Mesenchymal stem cell (in vitro differentiated cells and primary cell): ENCODE measurements at regions not wholly inside any gene's neighbourhood (a gene's known extent, or its start where the extent isn't known, plus 50 kb on each side); places are given as distances from the start of the nearest gene placed in this dataset.

Source experiments
- DNase-seq: peaks from one replicate; pipeline ENCODE4 v3.0.0-alpha.2; 2013
- H2AFZ ChIP-seq: one replicate; pipeline ENCODE4 v1.6.1; 2013; ENCODE audit warnings: low read depth, mild to moderate bottlenecking, control low read depth, inconsistent platforms, low read length, moderate library complexity
- H2AK5ac ChIP-seq: 2 replicates; pipeline ENCODE4 v1.6.1; 2013; ENCODE audit warnings: low read length, moderate library complexity, mild to moderate bottlenecking, inconsistent platforms; ENCODE audit not compliant: severe bottlenecking
- H2BK120ac ChIP-seq: one replicate; pipeline ENCODE4 v1.6.1; 2013; ENCODE audit warnings: low read depth, mild to moderate bottlenecking, inconsistent platforms, low read length, moderate library complexity
- H2BK12ac ChIP-seq, 2 experiments: one replicate each; pipeline ENCODE4 v1.6.1; 2013; ENCODE audit warnings: inconsistent platforms in 2 of 2, low read length in 2 of 2, mild to moderate bottlenecking in 2 of 2, moderate library complexity in 2 of 2, control low read depth in 1 of 2
- H2BK15ac ChIP-seq: one replicate; pipeline ENCODE4 v1.6.1; 2013; ENCODE audit warnings: mild to moderate bottlenecking, low read depth, inconsistent platforms; ENCODE audit not compliant: poor library complexity, severe bottlenecking
- H2BK5ac ChIP-seq: 2 replicates; pipeline ENCODE4 v1.6.1; 2013; ENCODE audit warnings: low read depth, mild to moderate bottlenecking, low read length, control low read depth, inconsistent platforms; ENCODE audit not compliant: poor library complexity, severe bottlenecking
- H3K14ac ChIP-seq, 2 experiments: one replicate each; pipeline ENCODE4 v1.6.1; 2013; ENCODE audit warnings: inconsistent platforms in 2 of 2, low read length in 2 of 2, control low read depth in 1 of 2, mild to moderate bottlenecking in 1 of 2, moderate library complexity in 1 of 2
- H3K18ac ChIP-seq, 2 experiments: one replicate each; pipeline ENCODE4 v1.6.1; 2013; ENCODE audit warnings: inconsistent platforms in 2 of 2, low read length in 2 of 2, control low read depth in 1 of 2, low read depth in 1 of 2, mild to moderate bottlenecking in 1 of 2
- H3K23ac ChIP-seq, 2 experiments: one replicate each; pipeline ENCODE4 v1.6.1; 2013; ENCODE audit warnings: inconsistent platforms in 2 of 2, low read length in 2 of 2, mild to moderate bottlenecking in 2 of 2, moderate library complexity in 2 of 2, control low read depth in 1 of 2
- H3K27ac ChIP-seq: 2 replicates; pipeline ENCODE4 v1.5.1; 2013; ENCODE audit warnings: mild to moderate bottlenecking, moderate library complexity, low read length, control low read depth, inconsistent platforms; ENCODE audit not compliant: poor library complexity, severe bottlenecking
- H3K27me3 ChIP-seq, 2 experiments: 2 replicates each; pipeline versions ENCODE4 v1.6.1 to v1.7.0; 2013; ENCODE audit warnings: low read length in 2 of 2, mild to moderate bottlenecking in 2 of 2, moderate library complexity in 2 of 2, control low read depth in 1 of 2, inconsistent platforms in 1 of 2; ENCODE audit not compliant: control insufficient read depth in 1 of 2, insufficient read depth in 1 of 2
- H3K36me3 ChIP-seq, 2 experiments: 2 replicates each; pipeline versions ENCODE4 v1.6.1 to v1.7.0; 2013; ENCODE audit warnings: low read length in 2 of 2, control low read depth in 1 of 2, inconsistent platforms in 1 of 2, low read depth in 1 of 2, mild to moderate bottlenecking in 1 of 2; ENCODE audit not compliant: insufficient read depth in 2 of 2, control insufficient read depth in 1 of 2
- H3K4ac ChIP-seq, 2 experiments: one replicate each; pipeline ENCODE4 v1.6.1; 2013; ENCODE audit warnings: inconsistent platforms in 2 of 2, low read length in 2 of 2, mild to moderate bottlenecking in 2 of 2, moderate library complexity in 2 of 2, control low read depth in 1 of 2, low read depth in 1 of 2
- H3K4me1 ChIP-seq: 2 replicates; pipeline ENCODE4 v1.6.1; 2013; ENCODE audit warnings: low read depth, low read length, control low read depth; ENCODE audit not compliant: control insufficient read depth, insufficient read depth
- H3K4me2 ChIP-seq: 2 replicates; pipeline ENCODE4 v1.6.1; 2013; ENCODE audit warnings: low read length, mild to moderate bottlenecking, inconsistent platforms; ENCODE audit not compliant: poor library complexity, severe bottlenecking
- H3K4me3 ChIP-seq, 2 experiments: 2 replicates each; pipeline versions ENCODE4 v1.5.1 to v1.7.0; 2013; ENCODE audit warnings: low read length in 2 of 2, mild to moderate bottlenecking in 2 of 2, control low read depth in 1 of 2, low read depth in 1 of 2; ENCODE audit not compliant: insufficient read depth in 1 of 2
- H3K79me1 ChIP-seq: replicated peaks from 2 replicates; pipeline ENCODE4 v1.6.1; 2013; ENCODE audit warnings: mild to moderate bottlenecking, control low read depth, low read length, inconsistent platforms; ENCODE audit not compliant: poor library complexity, severe bottlenecking
- H3K9ac ChIP-seq: 2 replicates; pipeline ENCODE4 v1.7.0; 2013; ENCODE audit warnings: mild to moderate bottlenecking, low read length, moderate library complexity
- H3K9me3 ChIP-seq: 2 replicates; pipeline ENCODE4 v1.7.0; 2013; ENCODE audit warnings: mild to moderate bottlenecking, low read length; ENCODE audit not compliant: control insufficient read depth
- H4K8ac ChIP-seq: one replicate; pipeline ENCODE4 v1.6.1; 2013; ENCODE audit warnings: inconsistent platforms, mild to moderate bottlenecking, low read length, moderate library complexity
- H4K91ac ChIP-seq: one replicate; pipeline ENCODE4 v1.6.1; 2013; ENCODE audit warnings: mild to moderate bottlenecking, low read length, inconsistent platforms
- WGBS: methylation state at CpG from one replicate; pipeline ENCODE4 v1.1.7; 2013; ENCODE audit warnings: mixed read lengths; 5-methylcytosine and 5-hydroxymethylcytosine counted together

GRCh38 chr2:196380098-196380497 is 208.7 kb upstream of the STK17B start:
- Histone ChIP-seq H2AK5ac (no peak overlapping the region), H3K36me3 (no peaks in the 10 kb centered on the region), H3K4me2 (no peak overlapping the region), H3K9ac (no peak overlapping the region), H3K18ac (no peak overlapping the region), H2BK15ac (no peak overlapping the region), H3K23ac (no peak overlapping the region), H3K4me3 (no peak overlapping the region), H3K27ac (no peak overlapping the region), H2BK120ac (no peak overlapping the region), H2BK12ac (no peak overlapping the region), H3K27me3 (no peaks in the 10 kb centered on the region), H4K91ac (no peak overlapping the region), H2AFZ (peak overlapping the region; percentile 18), H4K8ac (no peak overlapping the region), H3K14ac (no peak overlapping the region), H3K4ac (no peak overlapping the region), H3K9me3 (no peaks in the 10 kb centered on the region), H3K79me1 (no peaks in the 10 kb centered on the region), H3K4me1 (no peaks in the 10 kb centered on the region), H2BK5ac (no peak overlapping the region)
- 88% methylated on average over 1 of the region's 1 CpG for WGBS
- DNase-seq, result no peak

GRCh38 chr2:196380575-196380974 is 209.2 kb upstream of the STK17B start:
- WGBS, result 68% methylated on average over 3 of the region's 3 CpGs
- H3K9ac ChIP-seq, result no peak overlapping the region

GRCh38 chr2:196381464-196381863 is 210.1 kb upstream of the STK17B start:
- Histone ChIP-seq H2BK15ac (no peak overlapping the region), H3K4me3 (no peak overlapping the region), H2BK12ac (no peak overlapping the region), H4K91ac (no peak overlapping the region), H3K27me3 (no peaks in the 10 kb centered on the region), H3K4ac (no peak overlapping the region), H2BK120ac (no peak overlapping the region), H3K9me3 (no peaks in the 10 kb centered on the region), H3K27ac (no peak overlapping the region), H3K9ac (no peak overlapping the region), H3K23ac (no peak overlapping the region), H3K18ac (no peak overlapping the region), H2AFZ (no peak overlapping the region), H2BK5ac (no peak overlapping the region), H2AK5ac (no peak overlapping the region), H4K8ac (no peak overlapping the region), H3K4me1 (no peaks in the 10 kb centered on the region), H3K4me2 (no peak overlapping the region), H3K36me3 (no peaks in the 10 kb centered on the region), H3K79me1 (no peaks in the 10 kb centered on the region), H3K14ac (no peak overlapping the region)
- no peak for DNase-seq
- WGBS, result 70% methylated on average over 1 of the region's 3 CpGs

More at GRCh38 chr2:196380575-196380974, 209.2 kb upstream of the STK17B start:
- no peak overlapping the region for H2AFZ ChIP-seq
- no peaks in the 10 kb centered on the region for H3K27me3 ChIP-seq
- H2BK12ac ChIP-seq, result no peak overlapping the region
- no peak overlapping the region for H3K4me2 ChIP-seq
- H3K27ac ChIP-seq, result no peak overlapping the region
- no peak overlapping the region for H2BK5ac ChIP-seq
- H2BK120ac ChIP-seq, result no peak overlapping the region
- no peak overlapping the region for H4K8ac ChIP-seq
- no peaks in the 10 kb centered on the region for H3K36me3 ChIP-seq
- H2AK5ac ChIP-seq, result no peak overlapping the region
- no peak overlapping the region for H3K14ac ChIP-seq
- H3K23ac ChIP-seq, result no peak overlapping the region
- H3K4me3 ChIP-seq, result no peak overlapping the region
- H3K9me3 ChIP-seq, result no peaks in the 10 kb centered on the region
- DNase-seq, result no peak
- no peak overlapping the region for H3K4ac ChIP-seq
- no peak overlapping the region for H2BK15ac ChIP-seq
- H3K18ac ChIP-seq, result peak overlapping the region in 1 of 2 experiments; percentile 12
- no peaks in the 10 kb centered on the region for H3K4me1 ChIP-seq
- no peaks in the 10 kb centered on the region for H3K79me1 ChIP-seq
- no peak overlapping the region for H4K91ac ChIP-seq

GRCh38 chr2:196383799-196384198 is 212.4 kb upstream of the STK17B start:
- Histone ChIP-seq H3K4me1 (no peaks in the 10 kb centered on the region), H2BK5ac (no peak overlapping the region), H2AK5ac (no peak overlapping the region), H3K23ac (no peak overlapping the region), H3K9me3 (no peaks in the 10 kb centered on the region), H2BK15ac (no peak overlapping the region), H3K4me3 (no peak overlapping the region), H2AFZ (no peak overlapping the region), H3K79me1 (no peaks in the 10 kb centered on the region), H4K8ac (no peak overlapping the region), H2BK12ac (no peak overlapping the region), H3K36me3 (no peaks in the 10 kb centered on the region), H3K4me2 (no peak overlapping the region), H3K27ac (no peak overlapping the region), H3K14ac (no peak overlapping the region), H4K91ac (no peak overlapping the region), H3K27me3 (no peaks in the 10 kb centered on the region), H3K9ac (no peak overlapping the region), H3K18ac (no peak overlapping the region), H3K4ac (no peak overlapping the region), H2BK120ac (no peak overlapping the region)
- no peak for DNase-seq
- no CpG with 5 or more reads among the region's 2 CpGs for WGBS
